Stimulated activated CD4-positive, alpha-beta T cell treated with anti-CD3 and anti-CD28 coated beads, TNF-alpha, amount 100 ng/mL, for 1 hour (primary cell): ENCODE measurements at regions not wholly inside any gene's neighbourhood (a gene's known extent, or its start where the extent isn't known, plus 50 kb on each side); places are given as distances from the start of the nearest gene placed in this dataset.
"Not testable (repeated sequence)": the region's sequence is repeated elsewhere in the genome, so short reads cannot be mapped to it uniquely, and the experiment has no call there.

ENCODE experiments used
- DNase-seq, 3 donors: peaks; one replicate each; pipeline ENCODE4 v3.0.0-alpha.2; 2020; ENCODE audit warnings: low read depth in 3 of 3, low spot score in 1 of 3

GRCh38 chr3:110440066-110440653 lies 631.5 kb upstream of the NECTIN3 start:
- not testable (repeated sequence) for DNase-seq

GRCh38 chr3:110454066-110454465 lies 617.5 kb upstream of the NECTIN3 start:
- DNase-seq: no peak

GRCh38 chr3:110456001-110456400 lies 615.6 kb upstream of the NECTIN3 start:
- DNase-seq: no peak

- no peak for DNase-seq
Measured at GRCh38 chr3:110456438-110457138, 615.0 kb upstream of the NECTIN3 start.

GRCh38 chr3:110457508-110457907 lies 614.1 kb upstream of the NECTIN3 start:
- DNase-seq: no peak

GRCh38 chr3:110459021-110459420 lies 612.6 kb upstream of the NECTIN3 start:
- no peak for DNase-seq

- no peak for DNase-seq
Measured at GRCh38 chr3:110470310-110470709, 601.3 kb upstream of the NECTIN3 start.

- DNase-seq: no peak
Measured at GRCh38 chr3:110473405-110473804, 598.2 kb upstream of the NECTIN3 start.

GRCh38 chr3:110474397-110474796 lies 597.2 kb upstream of the NECTIN3 start:
- DNase-seq: no peak

GRCh38 chr3:110478377-110479054 lies 593.1 kb upstream of the NECTIN3 start:
- no peak for DNase-seq

- DNase-seq: no peak
Measured at GRCh38 chr3:110479731-110480130, 591.9 kb upstream of the NECTIN3 start.

GRCh38 chr3:110485389-110485788 lies 586.2 kb upstream of the NECTIN3 start:
- DNase-seq: no peak

- DNase-seq: no peak
Measured at GRCh38 chr3:110487840-110488239, 583.8 kb upstream of the NECTIN3 start.

- no peak for DNase-seq
Measured at GRCh38 chr3:110491413-110491812, 580.2 kb upstream of the NECTIN3 start.

- no peak for DNase-seq
Measured at GRCh38 chr3:110492876-110493275, 578.7 kb upstream of the NECTIN3 start.

GRCh38 chr3:110493438-110494092 lies 578.1 kb upstream of the NECTIN3 start:
- DNase-seq: no peak

- no peak for DNase-seq
Measured at GRCh38 chr3:110494093-110494490, 577.5 kb upstream of the NECTIN3 start.

- no peak for DNase-seq
Measured at GRCh38 chr3:110494728-110495127, 576.9 kb upstream of the NECTIN3 start.

- DNase-seq: no peak
Measured at GRCh38 chr3:110495201-110495927, 576.3 kb upstream of the NECTIN3 start.

GRCh38 chr3:110504401-110504800 lies 567.2 kb upstream of the NECTIN3 start:
- no peak for DNase-seq

- DNase-seq: no peak
Measured at GRCh38 chr3:110504901-110505300, 566.7 kb upstream of the NECTIN3 start.
